ENCODE measurements at regions not wholly inside any gene's neighbourhood (a gene's known extent, or its start where the extent isn't known, plus 50 kb on each side); places are given as distances from the start of the nearest gene placed in this dataset.

DNA sequence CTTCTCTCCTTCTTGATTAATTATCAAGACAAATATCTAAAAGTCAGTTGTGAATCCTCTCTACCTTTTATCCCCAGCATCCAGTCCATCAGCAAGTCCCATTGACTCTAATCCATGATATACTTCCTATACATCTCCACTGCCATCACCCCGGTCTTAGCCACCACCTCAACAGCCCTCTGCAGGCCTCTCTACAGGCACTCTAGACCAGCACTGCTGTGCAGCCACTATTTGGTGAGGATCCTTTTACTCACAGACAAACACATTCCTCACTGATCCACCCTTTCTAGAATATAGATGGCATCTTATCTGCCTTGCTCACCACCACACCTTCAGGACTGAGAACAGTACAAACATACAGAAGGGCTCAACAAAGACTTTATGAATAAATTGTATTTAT is 221.7 kb downstream of the RFC3 start:
- no peak overlapping the region for H3K27ac ChIP-seq (ENCODE audit: insufficient read depth, low read length)
- no peak overlapping the region for H2BK5ac ChIP-seq (ENCODE audit: low read depth, low read length, poor library complexity, severe bottlenecking)
- no peak overlapping the region for H4K8ac ChIP-seq (ENCODE audit: low read depth in 2 of 2, low read length in 2 of 2)
- dilution Hi-C loops (cut with HindIII; ENCODE audit: low sequenced_read_pairs, unreplicated experiment), result no loop called here
- H2AK9ac ChIP-seq (replicated peaks; ENCODE audit: low read depth, low read length, poor library complexity), result no peak overlapping the region
- intact Hi-C loops (cut with micrococcal nuclease), result no loop called here
- no peak overlapping the region for H3K18ac ChIP-seq (ENCODE audit: low read depth, low read length)
- H4K91ac ChIP-seq (ENCODE audit: insufficient read depth, low read depth, low read length), result no peak overlapping the region
- no peaks in the 10 kb centered on the region for H3K79me1 ChIP-seq (ENCODE audit: low read depth in 1 of 2, low read length in 2 of 2)
- no peaks in the 10 kb centered on the region for H3K9me3 ChIP-seq (ENCODE audit: control insufficient read depth, insufficient read depth, low read length)
- TF ChIP-seq RFX5 (IDR thresholded peaks at IDR 0.05; ENCODE audit: low read depth, low read length) (no peak), CEBPB (IDR thresholded peaks at IDR 0.05; ENCODE audit: low read depth, low read length) (no peak), CHD1 (IDR thresholded peaks at IDR 0.05; ENCODE audit: low read depth, low read length) (no peak), RCOR1 (IDR thresholded peaks at IDR 0.05; ENCODE audit: insufficient replicate concordance, low read length) (no peak)
- TF ChIP-seq, protein P1, sequence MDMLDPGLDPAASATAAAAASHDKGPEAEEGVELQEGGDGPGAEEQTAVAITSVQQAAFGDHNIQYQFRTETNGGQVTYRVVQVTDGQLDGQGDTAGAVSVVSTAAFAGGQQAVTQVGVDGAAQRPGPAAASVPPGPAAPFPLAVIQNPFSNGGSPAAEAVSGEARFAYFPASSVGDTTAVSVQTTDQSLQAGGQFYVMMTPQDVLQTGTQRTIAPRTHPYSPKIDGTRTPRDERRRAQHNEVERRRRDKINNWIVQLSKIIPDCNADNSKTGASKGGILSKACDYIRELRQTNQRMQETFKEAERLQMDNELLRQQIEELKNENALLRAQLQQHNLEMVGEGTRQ (IDR thresholded peaks at IDR 0.05; ENCODE audit: low read depth, low read length), result no peak
- no peak overlapping the region for H3K14ac ChIP-seq (replicated peaks; ENCODE audit: low read depth, low read length)
- peaks cover 2% of the 10 kb centered on the region; the same call in 1 of the 2 replicates for H3K4me1 ChIP-seq (ENCODE audit: control insufficient read depth, insufficient read depth, low read length)
- DNase-seq (no peak), ATAC-seq (ENCODE audit: low read depth) (no peak)
- no peak overlapping the region for H2AFZ ChIP-seq (replicated peaks; ENCODE audit: low read length, poor library complexity)
- 100% methylated on average over 1 of the region's 1 CpG; no CpG with 5 or more reads in 1 of the 2 experiments for WGBS, 2 experiments (ENCODE audit: extremely low coverage in 2 of 2, insufficient read length in 1 of 2)
- H3K36me3 ChIP-seq (ENCODE audit: control insufficient read depth, insufficient read depth, low read length), result no peaks in the 10 kb centered on the region
- in situ Hi-C loops (cut with MboI; ENCODE audit: low sequenced_read_pairs), result no loop called here
- no peaks in the 10 kb centered on the region for H3K27me3 ChIP-seq (ENCODE audit: control insufficient read depth, insufficient read depth, low read length)
- H2BK15ac ChIP-seq (ENCODE audit: low read depth, low read length), result no peak overlapping the region
- H4K20me1 ChIP-seq (ENCODE audit: insufficient read depth, low read length), result no peaks in the 10 kb centered on the region
- H3K56ac ChIP-seq (ENCODE audit: extremely low read depth, insufficient read depth, low read length), result no peak overlapping the region
- no TSS peak for BruUV-seq (replicated peaks)
- no peak overlapping the region for H2AK5ac ChIP-seq (ENCODE audit: low read depth, low read length)
- POLR2A ChIA-PET (ENCODE audit: unreplicated experiment), result no interaction called here
- H3K9me1 ChIP-seq (ENCODE audit: insufficient read depth, low read length), result no peaks in the 10 kb centered on the region
- H3K23ac ChIP-seq (ENCODE audit: low read depth, low read length), result no peak overlapping the region
- H4K5ac ChIP-seq (ENCODE audit: low read depth, low read length), result no peak overlapping the region
- no peak overlapping the region for H2BK20ac ChIP-seq (ENCODE audit: low read depth, low read length)
- no peak overlapping the region for H3K9ac ChIP-seq (ENCODE audit: low read depth, low read length)
- H3K4me3 ChIP-seq (ENCODE audit: insufficient read depth, low read depth, low read length), result no peak overlapping the region
- no peak overlapping the region for H3K4ac ChIP-seq (ENCODE audit: low read depth, low read length)
- CTCF ChIA-PET, result no interaction called here
- H3K4me2 ChIP-seq (ENCODE audit: low read depth, low read length), result no peak overlapping the region
- no peak overlapping the region for H2BK120ac ChIP-seq (ENCODE audit: low read depth, low read length)

All from IMR-90 (cell line).